ENCODE measurements at regions not wholly inside any gene's neighbourhood (a gene's known extent, or its start where the extent isn't known, plus 50 kb on each side); places are given as distances from the start of the nearest gene placed in this dataset.

DNA sequence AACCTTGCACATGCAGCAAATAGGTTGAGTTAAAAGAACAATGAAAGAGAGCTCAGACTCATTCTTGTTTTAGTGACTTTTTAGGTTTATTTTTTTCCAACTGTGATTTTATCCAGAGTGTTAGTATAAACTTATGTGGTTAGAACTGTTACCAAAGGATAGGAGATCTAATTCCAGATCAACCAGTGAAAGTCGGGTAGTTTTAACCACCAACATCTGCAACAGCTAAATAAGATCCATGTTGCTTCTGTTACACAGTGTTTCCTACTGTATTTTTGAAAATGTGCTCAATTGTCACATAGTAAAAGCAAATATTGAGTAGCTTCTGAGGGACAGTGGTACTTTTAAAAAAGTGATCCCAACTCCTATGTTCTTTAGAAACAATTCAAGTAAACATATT, 53.9 kb upstream of the ARGLU1 start:
- TF ChIP-seq, protein P1, sequence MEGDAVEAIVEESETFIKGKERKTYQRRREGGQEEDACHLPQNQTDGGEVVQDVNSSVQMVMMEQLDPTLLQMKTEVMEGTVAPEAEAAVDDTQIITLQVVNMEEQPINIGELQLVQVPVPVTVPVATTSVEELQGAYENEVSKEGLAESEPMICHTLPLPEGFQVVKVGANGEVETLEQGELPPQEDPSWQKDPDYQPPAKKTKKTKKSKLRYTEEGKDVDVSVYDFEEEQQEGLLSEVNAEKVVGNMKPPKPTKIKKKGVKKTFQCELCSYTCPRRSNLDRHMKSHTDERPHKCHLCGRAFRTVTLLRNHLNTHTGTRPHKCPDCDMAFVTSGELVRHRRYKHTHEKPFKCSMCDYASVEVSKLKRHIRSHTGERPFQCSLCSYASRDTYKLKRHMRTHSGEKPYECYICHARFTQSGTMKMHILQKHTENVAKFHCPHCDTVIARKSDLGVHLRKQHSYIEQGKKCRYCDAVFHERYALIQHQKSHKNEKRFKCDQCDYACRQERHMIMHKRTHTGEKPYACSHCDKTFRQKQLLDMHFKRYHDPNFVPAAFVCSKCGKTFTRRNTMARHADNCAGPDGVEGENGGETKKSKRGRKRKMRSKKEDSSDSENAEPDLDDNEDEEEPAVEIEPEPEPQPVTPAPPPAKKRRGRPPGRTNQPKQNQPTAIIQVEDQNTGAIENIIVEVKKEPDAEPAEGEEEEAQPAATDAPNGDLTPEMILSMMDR (IDR thresholded peaks at IDR 0.05; ENCODE audit: poor library complexity, severe bottlenecking), result no peak
- TF ChIP-seq MXI1 (conservative IDR thresholded peaks at IDR 0.05; ENCODE audit: poor library complexity, severe bottlenecking) (no peak), SMC3 (conservative IDR thresholded peaks at IDR 0.05; ENCODE audit: poor library complexity) (no peak), POLR2AphosphoS5 (IDR thresholded peaks at IDR 0.05) (no peak), EZH2 (IDR thresholded peaks at IDR 0.05; ENCODE audit: borderline replicate concordance, insufficient read depth, low read length, poor library complexity, severe bottlenecking) (no peak), EP300 (conservative IDR thresholded peaks at IDR 0.05; ENCODE audit: poor library complexity, severe bottlenecking) (no peak), TAF1 (IDR thresholded peaks at IDR 0.05; ENCODE audit: low read depth) (no peak)
- TF ChIP-seq, protein P2, sequence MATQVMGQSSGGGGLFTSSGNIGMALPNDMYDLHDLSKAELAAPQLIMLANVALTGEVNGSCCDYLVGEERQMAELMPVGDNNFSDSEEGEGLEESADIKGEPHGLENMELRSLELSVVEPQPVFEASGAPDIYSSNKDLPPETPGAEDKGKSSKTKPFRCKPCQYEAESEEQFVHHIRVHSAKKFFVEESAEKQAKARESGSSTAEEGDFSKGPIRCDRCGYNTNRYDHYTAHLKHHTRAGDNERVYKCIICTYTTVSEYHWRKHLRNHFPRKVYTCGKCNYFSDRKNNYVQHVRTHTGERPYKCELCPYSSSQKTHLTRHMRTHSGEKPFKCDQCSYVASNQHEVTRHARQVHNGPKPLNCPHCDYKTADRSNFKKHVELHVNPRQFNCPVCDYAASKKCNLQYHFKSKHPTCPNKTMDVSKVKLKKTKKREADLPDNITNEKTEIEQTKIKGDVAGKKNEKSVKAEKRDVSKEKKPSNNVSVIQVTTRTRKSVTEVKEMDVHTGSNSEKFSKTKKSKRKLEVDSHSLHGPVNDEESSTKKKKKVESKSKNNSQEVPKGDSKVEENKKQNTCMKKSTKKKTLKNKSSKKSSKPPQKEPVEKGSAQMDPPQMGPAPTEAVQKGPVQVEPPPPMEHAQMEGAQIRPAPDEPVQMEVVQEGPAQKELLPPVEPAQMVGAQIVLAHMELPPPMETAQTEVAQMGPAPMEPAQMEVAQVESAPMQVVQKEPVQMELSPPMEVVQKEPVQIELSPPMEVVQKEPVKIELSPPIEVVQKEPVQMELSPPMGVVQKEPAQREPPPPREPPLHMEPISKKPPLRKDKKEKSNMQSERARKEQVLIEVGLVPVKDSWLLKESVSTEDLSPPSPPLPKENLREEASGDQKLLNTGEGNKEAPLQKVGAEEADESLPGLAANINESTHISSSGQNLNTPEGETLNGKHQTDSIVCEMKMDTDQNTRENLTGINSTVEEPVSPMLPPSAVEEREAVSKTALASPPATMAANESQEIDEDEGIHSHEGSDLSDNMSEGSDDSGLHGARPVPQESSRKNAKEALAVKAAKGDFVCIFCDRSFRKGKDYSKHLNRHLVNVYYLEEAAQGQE (IDR thresholded peaks at IDR 0.05; ENCODE audit: borderline replicate concordance), result no peak

Measured in neural cell (in vitro differentiated cells).